ENCODE measurements at regions not wholly inside any gene's neighbourhood (a gene's known extent, or its start where the extent isn't known, plus 50 kb on each side); places are given as distances from the start of the nearest gene placed in this dataset.

DNA sequence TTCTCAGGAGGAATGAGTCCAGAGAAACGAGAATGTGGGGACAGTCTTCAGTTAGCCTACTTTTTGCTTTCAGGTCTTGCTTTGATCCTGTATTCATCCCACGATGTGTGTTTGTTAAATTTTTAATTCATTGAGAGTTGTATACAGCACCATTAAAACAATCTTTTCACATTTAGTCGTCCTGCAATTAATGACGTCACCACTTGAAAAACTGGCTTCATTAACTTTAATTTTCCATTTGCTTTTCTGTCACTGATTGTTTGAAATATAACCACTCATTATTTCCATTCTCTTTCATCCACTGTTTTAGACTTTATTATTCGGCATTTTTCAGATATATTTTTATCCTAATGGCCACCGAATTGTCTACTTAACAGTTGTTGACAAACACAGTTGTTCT is 146.9 kb downstream of the TFEC start:
- no peaks in the 10 kb centered on the region for H3K9me3 Mint-ChIP-seq
- DNase-seq (ENCODE audit: low spot score in 2 of 2) (no peak), ATAC-seq (ENCODE audit: low read depth) (no peak)
- no peak overlapping the region for H3K4me3 Mint-ChIP-seq
- H3K27me3 Mint-ChIP-seq = peaks cover 3% of the 10 kb centered on the region
- no peak overlapping the region for H3K27ac Mint-ChIP-seq
- H3K36me3 Mint-ChIP-seq = no peaks in the 10 kb centered on the region
- H3K4me1 Mint-ChIP-seq = no peaks in the 10 kb centered on the region

DNA sequence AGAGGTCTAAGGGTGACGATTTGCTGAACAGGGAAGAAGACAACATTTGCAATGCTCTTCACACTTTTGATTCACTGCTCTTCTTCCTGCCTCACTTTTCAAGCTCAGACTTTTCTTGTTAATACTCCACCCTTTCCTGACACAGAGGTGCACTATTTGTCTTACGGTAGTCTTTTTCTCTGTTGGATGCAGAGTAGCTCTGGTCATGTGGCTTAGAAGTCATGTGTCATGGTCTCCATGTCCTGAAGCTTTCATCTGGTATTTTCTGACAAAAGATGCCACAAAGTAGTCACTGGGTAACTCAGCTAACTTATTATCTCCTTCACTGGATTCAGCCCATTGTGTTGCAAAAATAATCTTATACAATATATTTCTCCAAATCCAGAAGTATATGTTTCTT is 149.1 kb downstream of the TFEC start:
- H3K27me3 Mint-ChIP-seq = peaks cover 2% of the 10 kb centered on the region

DNA sequence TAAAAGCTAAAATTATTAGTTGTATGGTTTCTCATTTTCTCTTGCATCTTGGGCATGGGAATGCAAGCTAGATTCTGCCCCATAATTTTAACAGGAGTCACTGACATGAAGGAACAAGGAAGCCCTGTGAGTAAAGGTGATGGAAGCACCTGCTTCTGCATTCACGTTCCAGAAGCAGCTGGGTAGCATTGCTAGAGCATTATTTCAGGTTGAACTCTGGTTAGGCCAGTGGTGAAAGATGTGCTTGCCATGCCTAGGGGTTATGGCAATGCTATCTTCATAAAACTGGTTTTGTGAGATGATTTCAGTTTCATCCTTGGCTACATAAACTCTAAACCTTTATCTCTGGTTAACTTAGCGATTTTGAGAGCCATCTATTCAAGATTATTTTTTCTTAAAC is 151.4 kb downstream of the TFEC start:
- Mint-ChIP-seq H3K36me3 (no peaks in the 10 kb centered on the region), H3K27me3 (peaks cover 4% of the 10 kb centered on the region), H3K4me1 (no peaks in the 10 kb centered on the region), H3K4me3 (no peak overlapping the region), H3K27ac (no peak overlapping the region), H3K9me3 (no peaks in the 10 kb centered on the region)
- ATAC-seq (ENCODE audit: low read depth) (no peak), DNase-seq (ENCODE audit: low spot score in 2 of 2) (no peak)

More for the DNA sequence above, 149.1 kb downstream of the TFEC start:
- H3K4me3 Mint-ChIP-seq = no peak overlapping the region
- no peaks in the 10 kb centered on the region for H3K36me3 Mint-ChIP-seq
- no peaks in the 10 kb centered on the region for H3K9me3 Mint-ChIP-seq
- ATAC-seq (ENCODE audit: low read depth) (no peak), DNase-seq (ENCODE audit: low spot score in 2 of 2) (no peak)
- H3K27ac Mint-ChIP-seq = no peak overlapping the region
- H3K4me1 Mint-ChIP-seq = no peaks in the 10 kb centered on the region

DNA sequence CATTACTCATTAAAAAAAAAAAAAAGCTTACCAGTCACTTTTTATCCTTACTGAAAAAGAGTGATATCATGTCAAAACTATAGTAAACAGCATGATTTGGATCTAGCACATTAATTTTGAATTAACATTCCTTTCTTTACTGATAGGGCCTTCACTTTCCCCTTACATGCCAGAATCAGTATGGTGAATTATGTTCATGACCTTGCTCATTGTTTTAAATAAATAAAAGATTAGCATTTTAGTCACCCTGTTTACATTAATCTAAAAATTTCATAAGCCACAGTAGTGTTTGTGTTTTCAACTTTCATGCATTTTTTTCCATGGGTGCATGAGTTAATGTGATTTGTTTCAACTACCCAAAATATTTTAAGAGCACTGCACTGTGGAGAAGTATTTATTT is 160.8 kb downstream of the TFEC start:
- no peak overlapping the region for H3K4me3 Mint-ChIP-seq
- H3K27me3 Mint-ChIP-seq = peaks cover 3% of the 10 kb centered on the region
- H3K27ac Mint-ChIP-seq = no peak overlapping the region
- no peaks in the 10 kb centered on the region for H3K36me3 Mint-ChIP-seq
- ATAC-seq (ENCODE audit: low read depth) (no peak), DNase-seq (ENCODE audit: low spot score in 2 of 2) (no peak)
- H3K9me3 Mint-ChIP-seq = no peaks in the 10 kb centered on the region
- H3K4me1 Mint-ChIP-seq = no peaks in the 10 kb centered on the region

DNA sequence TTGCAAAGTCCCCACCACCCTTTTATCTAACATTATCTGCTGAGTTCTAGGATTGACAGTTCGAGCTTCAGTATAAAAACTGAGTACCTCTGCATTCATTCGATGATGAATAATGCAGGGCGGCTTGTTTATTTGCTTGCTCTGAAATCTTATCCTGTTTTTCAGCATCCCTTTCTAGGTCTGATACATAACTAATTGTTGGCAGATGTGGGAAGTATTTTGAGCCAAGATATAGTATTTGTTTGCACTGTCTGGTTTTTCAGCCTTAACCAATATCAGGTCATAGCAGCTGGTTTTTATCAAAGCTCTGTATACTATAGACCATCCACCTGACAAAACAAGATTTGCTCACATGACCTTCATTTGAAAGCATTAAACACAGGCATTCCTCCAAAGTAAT is 161.4 kb downstream of the TFEC start:
- no peak for DNase-seq (ENCODE audit: low spot score in 2 of 2)

DNA sequence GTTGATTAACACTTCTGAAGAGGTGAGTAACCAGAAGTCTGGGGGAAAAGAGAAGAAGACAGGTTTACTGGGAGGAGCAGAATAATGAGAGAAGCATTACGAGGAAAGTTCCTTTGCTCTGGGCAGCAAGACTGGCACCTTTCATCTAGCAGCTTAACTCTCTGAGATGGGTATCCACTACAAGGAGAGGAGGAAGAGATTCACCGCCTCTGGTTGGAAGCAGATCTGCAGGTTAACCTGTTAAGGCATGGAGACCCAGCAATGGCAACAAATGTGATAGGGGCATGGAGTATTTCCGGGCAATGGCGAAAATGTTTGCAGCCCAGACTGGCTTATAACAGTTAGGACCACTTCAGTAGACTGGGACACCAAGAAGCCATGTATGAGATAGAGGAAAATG is 162.2 kb downstream of the TFEC start:
- H3K36me3 Mint-ChIP-seq = no peaks in the 10 kb centered on the region
- no peak overlapping the region for H3K4me3 Mint-ChIP-seq
- ATAC-seq (ENCODE audit: low read depth) (no peak), DNase-seq (ENCODE audit: low spot score in 2 of 2) (no peak)
- no peaks in the 10 kb centered on the region for H3K27me3 Mint-ChIP-seq
- no peak overlapping the region for H3K27ac Mint-ChIP-seq
- peaks cover 3% of the 10 kb centered on the region for H3K4me1 Mint-ChIP-seq
- no peaks in the 10 kb centered on the region for H3K9me3 Mint-ChIP-seq

More for the DNA sequence above, 161.4 kb downstream of the TFEC start:
- Mint-ChIP-seq H3K27me3 (peaks cover 3% of the 10 kb centered on the region), H3K4me1 (peaks cover under 1% of the 10 kb centered on the region), H3K27ac (no peak overlapping the region), H3K4me3 (no peak overlapping the region), H3K9me3 (no peaks in the 10 kb centered on the region), H3K36me3 (no peaks in the 10 kb centered on the region)
- ATAC-seq (ENCODE audit: low read depth) = no peak

DNA sequence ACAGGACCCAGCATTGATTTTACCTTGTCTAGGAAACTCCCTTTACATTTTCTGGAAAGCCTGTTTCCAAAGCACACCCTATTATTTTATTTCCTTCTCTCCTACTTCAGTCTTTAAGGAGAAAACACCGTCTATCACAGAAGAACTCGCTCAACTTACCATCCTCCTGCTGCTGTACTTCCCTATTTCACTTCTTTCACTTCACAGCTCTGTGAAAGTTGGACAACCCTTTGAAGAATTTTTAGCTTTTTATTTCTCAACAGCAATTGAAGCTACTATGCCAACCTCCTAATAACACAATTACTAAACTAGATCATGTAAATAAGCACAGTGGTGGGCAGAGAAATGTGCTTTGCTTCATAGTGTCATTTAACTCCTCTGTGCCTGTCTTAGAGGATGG is 166.5 kb downstream of the TFEC start:
- DNase-seq (ENCODE audit: low spot score in 2 of 2) = no peak
- no peak overlapping the region for H3K27ac Mint-ChIP-seq
- H3K27me3 Mint-ChIP-seq = peaks cover 2% of the 10 kb centered on the region
- peaks cover 3% of the 10 kb centered on the region for H3K4me1 Mint-ChIP-seq
- no peaks in the 10 kb centered on the region for H3K9me3 Mint-ChIP-seq
- H3K4me3 Mint-ChIP-seq = no peak overlapping the region
- peak; percentile 47 for ATAC-seq (ENCODE audit: low read depth)
- H3K36me3 Mint-ChIP-seq = no peaks in the 10 kb centered on the region

DNA sequence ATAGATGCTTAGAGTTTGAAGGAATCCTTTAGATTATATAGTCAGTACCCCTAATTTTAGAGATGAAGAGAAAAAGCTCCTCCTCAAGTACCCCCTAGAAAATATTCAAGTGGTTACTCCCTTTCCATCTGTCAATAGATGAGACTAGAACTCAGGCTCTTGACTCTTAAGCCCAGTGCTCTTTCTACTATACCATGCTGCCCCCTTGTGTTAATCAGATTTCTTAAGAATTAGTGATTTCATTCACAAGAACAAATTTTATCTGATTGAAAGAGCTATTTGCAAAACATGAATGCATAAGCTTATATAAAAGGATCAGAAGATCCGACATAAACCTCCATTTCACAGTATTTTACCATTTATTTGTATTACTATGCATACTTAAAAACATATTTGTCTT is 179.3 kb downstream of the TFEC start:
- no peak overlapping the region for H3K4me3 Mint-ChIP-seq
- H3K4me1 Mint-ChIP-seq = no peaks in the 10 kb centered on the region
- DNase-seq (ENCODE audit: low spot score in 2 of 2) (peak in 1 of 2 donors; percentile 3), ATAC-seq (ENCODE audit: low read depth) (no peak)
- H3K9me3 Mint-ChIP-seq = no peaks in the 10 kb centered on the region
- no peak overlapping the region for H3K27ac Mint-ChIP-seq
- peaks cover 3% of the 10 kb centered on the region for H3K27me3 Mint-ChIP-seq
- no peaks in the 10 kb centered on the region for H3K36me3 Mint-ChIP-seq

DNA sequence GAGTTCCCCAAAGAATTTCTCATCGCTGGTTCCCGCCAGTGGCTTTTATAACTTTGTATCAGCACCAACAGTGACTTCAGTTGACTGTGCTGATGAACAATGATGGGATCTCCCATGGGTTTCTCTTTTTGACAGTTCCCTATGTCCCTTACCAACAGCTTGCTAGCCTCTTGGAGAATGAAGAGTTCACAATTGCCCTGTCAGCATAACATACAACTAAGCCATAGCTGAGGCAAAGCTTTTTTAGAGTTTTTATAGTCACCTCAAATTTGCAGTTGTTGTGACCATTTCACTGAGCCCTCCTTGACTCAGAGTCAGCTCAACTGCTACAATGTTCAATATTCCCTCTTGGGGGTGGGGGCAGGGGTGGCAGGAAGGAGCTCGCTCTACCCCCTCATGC is 179.8 kb downstream of the TFEC start:
- H3K9me3 Mint-ChIP-seq = no peaks in the 10 kb centered on the region
- no peaks in the 10 kb centered on the region for H3K4me1 Mint-ChIP-seq
- peaks cover 3% of the 10 kb centered on the region for H3K27me3 Mint-ChIP-seq
- H3K36me3 Mint-ChIP-seq = no peaks in the 10 kb centered on the region
- H3K4me3 Mint-ChIP-seq = no peak overlapping the region
- ATAC-seq (ENCODE audit: low read depth) = no peak
- no peak for DNase-seq (ENCODE audit: low spot score in 2 of 2)
- H3K27ac Mint-ChIP-seq = no peak overlapping the region

DNA sequence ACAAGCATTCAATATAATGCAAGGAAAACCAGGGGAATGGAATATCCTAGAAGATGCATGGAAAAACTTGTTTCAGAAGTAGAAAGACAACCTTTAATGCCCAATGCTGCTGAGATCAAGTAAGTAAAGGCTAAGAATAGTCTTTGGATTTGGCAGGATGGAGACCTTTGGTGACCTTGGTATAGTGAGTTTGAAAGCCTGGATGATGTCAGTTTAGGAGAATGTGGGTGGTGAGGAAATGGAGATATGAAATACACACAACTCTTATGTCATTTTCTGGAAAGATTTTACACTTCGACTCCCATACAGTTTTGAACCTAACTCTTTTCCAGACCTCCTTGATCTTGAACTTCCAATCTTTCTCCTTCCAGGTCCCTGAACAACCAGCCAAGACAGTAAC is 185.7 kb downstream of the TFEC start:
- Mint-ChIP-seq H3K4me3 (no peak overlapping the region), H3K9me3 (no peaks in the 10 kb centered on the region), H3K27me3 (peaks cover 2% of the 10 kb centered on the region), H3K36me3 (no peaks in the 10 kb centered on the region), H3K4me1 (no peaks in the 10 kb centered on the region), H3K27ac (no peak overlapping the region)
- DNase-seq (ENCODE audit: low spot score in 2 of 2) = no peak
- no peak for ATAC-seq (ENCODE audit: low read depth)

DNA sequence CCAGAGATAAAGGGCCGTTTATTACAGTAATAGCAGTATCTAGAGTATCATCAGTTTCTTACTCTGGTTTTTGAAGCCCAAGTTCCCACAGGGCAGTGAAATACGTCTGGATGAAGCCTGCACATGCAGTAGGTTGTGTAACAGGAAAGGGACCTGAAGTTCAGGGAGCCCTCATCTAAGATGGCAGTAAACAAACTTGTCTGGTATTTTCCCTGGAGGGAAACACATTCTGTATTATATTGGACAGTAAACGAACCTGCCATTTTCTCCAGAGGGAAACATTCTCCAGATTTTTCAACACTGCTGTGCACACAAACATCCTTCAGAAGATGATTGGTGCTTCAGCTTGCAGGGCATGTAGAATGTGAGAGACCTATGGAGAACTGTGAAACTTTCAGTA is 189.9 kb downstream of the TFEC start:
- ATAC-seq (ENCODE audit: low read depth) = no peak
- Mint-ChIP-seq H3K36me3 (no peaks in the 10 kb centered on the region), H3K9me3 (peaks cover 2% of the 10 kb centered on the region), H3K27ac (no peak overlapping the region), H3K27me3 (peaks cover 2% of the 10 kb centered on the region), H3K4me1 (no peaks in the 10 kb centered on the region), H3K4me3 (no peak overlapping the region)
- no peak for DNase-seq (ENCODE audit: low spot score in 2 of 2)

DNA sequence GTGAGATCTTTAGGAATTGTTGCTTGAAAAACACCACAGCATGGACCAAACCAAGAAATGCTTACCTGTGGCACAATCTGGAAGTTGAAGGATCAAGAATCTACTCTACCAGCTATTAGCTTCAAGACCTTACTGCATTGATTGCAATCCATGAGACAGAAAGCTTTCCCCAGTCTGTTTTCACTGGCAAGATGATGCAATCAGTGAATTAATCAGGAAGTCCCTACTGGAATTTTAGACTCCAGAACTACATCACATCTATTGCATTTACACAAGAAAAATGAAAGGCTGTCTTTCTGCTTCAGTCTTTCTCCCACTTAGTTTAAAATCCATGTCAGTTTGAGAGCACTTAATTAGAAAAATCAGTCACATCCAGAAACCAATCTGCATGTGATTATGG is 191.7 kb downstream of the TFEC start:
- no peak for ATAC-seq (ENCODE audit: low read depth)
- no peak overlapping the region for H3K4me3 Mint-ChIP-seq
- no peaks in the 10 kb centered on the region for H3K27me3 Mint-ChIP-seq
- DNase-seq (ENCODE audit: low spot score in 2 of 2) = no peak
- H3K36me3 Mint-ChIP-seq = no peaks in the 10 kb centered on the region
- H3K9me3 Mint-ChIP-seq = peaks cover 2% of the 10 kb centered on the region
- H3K27ac Mint-ChIP-seq = no peak overlapping the region
- H3K4me1 Mint-ChIP-seq = no peaks in the 10 kb centered on the region

DNA sequence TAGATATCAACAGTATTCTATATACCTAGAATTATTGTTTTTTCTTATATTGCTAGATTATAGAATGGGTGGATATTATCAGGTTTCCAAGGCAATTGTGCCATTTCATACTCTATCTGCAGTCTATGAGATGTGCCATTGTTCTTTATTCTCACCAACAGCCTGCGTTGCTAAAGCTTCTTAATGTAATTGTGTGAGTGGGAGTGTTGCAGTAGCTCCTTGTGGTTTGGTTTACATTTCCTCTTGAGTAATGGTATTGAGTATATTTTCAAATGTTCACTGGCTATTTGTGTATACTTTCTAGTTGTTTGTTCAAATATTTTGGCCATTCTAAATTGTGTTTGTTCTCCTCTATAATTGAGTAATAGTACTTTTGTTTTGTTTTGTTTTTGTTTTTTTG is 199.2 kb downstream of the TFEC start:
- DNase-seq (ENCODE audit: low spot score in 2 of 2) (no peak), ATAC-seq (ENCODE audit: low read depth) (no peak)
- Mint-ChIP-seq H3K27me3 (no peaks in the 10 kb centered on the region), H3K4me1 (no peaks in the 10 kb centered on the region), H3K27ac (no peak overlapping the region), H3K9me3 (no peaks in the 10 kb centered on the region), H3K36me3 (no peaks in the 10 kb centered on the region), H3K4me3 (no peak overlapping the region)

DNA sequence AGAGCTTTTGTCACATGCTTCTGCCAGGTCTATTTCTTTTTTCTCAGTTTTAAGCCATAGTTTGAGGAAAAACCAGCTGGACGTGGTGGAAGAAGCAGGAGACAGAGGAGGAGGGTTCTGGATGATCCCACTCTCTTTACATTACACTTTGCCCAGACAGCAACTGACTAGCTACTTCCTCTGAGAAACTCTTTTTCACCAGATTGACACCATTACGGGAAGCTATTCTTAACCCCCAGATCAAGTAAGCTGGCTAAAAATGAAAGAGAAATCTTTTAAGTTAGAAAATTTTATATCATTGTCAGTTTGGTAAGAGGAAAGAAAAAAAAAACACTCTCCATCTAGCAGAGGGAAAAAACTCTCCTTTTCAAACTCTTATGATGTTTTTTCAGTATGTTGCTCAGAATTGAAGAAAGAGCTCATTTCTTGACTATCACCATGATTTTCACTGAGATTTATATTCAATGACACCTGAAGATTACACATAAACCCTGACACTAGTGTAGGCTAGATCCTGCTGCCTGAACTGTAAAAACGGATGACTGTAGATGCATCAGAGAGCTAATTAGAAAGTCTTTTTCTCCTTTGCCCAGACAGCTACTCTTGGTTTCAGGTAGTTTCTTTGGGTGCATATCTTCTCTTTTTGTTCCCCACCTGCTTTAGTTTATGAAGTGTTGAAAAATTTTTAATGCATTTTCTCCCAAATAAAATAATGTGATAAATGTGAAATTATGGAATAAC is 203.1 kb downstream of the TFEC start:
- DNase-seq (ENCODE audit: low spot score in 2 of 2) (no peak), ATAC-seq (ENCODE audit: low read depth) (no peak)
- Mint-ChIP-seq H3K27me3 (no peaks in the 10 kb centered on the region), H3K4me1 (no peaks in the 10 kb centered on the region), H3K9me3 (no peaks in the 10 kb centered on the region), H3K4me3 (no peak overlapping the region), H3K36me3 (no peaks in the 10 kb centered on the region), H3K27ac (no peak overlapping the region)

DNA sequence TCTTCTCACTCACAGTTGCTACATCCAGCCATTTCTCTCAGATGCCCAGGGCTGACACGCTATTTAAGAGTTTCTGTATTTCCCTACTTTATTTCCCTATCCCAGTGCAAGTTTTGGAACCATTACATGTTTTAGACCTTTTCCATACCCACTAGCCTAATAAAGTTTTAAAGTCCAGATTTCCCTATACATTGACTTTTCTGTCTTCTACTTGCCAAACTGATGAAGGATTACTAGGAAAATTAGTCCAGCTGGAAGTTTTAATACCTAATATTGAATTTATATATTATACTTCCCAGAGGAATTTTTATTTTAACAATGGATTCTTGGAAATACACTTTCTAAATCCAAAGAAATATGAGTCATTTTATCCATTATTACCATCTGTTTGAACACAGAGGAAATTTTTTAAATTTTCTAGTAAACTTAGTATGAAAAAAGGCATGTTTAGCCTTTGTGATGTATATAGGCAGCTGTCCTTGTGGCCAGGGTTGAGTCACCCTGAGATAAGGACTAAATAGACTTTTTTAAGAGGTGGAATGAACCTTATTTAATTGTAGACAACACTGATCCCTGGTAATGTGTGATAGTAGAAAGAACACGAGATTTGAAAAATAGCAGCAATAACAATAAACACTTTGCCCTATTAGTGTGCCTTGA is 205.0 kb downstream of the TFEC start:
- DNase-seq (ENCODE audit: low spot score in 2 of 2) = no peak
- no peak for ATAC-seq (ENCODE audit: low read depth)
- H3K27me3 Mint-ChIP-seq = peaks cover 2% of the 10 kb centered on the region
- no peaks in the 10 kb centered on the region for H3K4me1 Mint-ChIP-seq
- H3K4me3 Mint-ChIP-seq = no peak overlapping the region
- no peaks in the 10 kb centered on the region for H3K36me3 Mint-ChIP-seq
- H3K27ac Mint-ChIP-seq = no peak overlapping the region
- H3K9me3 Mint-ChIP-seq = no peaks in the 10 kb centered on the region

Data from memory B cell (primary cell).